KMS-11 (cell line): ENCODE measurements at regions not wholly inside any gene's neighbourhood (a gene's known extent, or its start where the extent isn't known, plus 50 kb on each side); places are given as distances from the start of the nearest gene placed in this dataset.

Experiments
- H2AFZ ChIP-seq: fragments of 200-600 bp; sonication (generic); 2 replicates; pipeline ENCODE4 v1.6.1; 2016; ENCODE audit warnings: antibody characterized with exemption, mixed run types, low read depth
- H3K27ac ChIP-seq: fragments of 200-600 bp; sonication (generic); 2 replicates; pipeline ENCODE4 v1.6.1; 2016; ENCODE audit warnings: mild to moderate bottlenecking, mixed run types
- H3K27me3 ChIP-seq: fragments of 200-600 bp; sonication (generic); 2 replicates; pipeline ENCODE4 v1.6.1; 2017; ENCODE audit warnings: mild to moderate bottlenecking, low read depth, mixed run types, moderate library complexity; ENCODE audit not compliant: insufficient read depth
- H3K36me3 ChIP-seq: fragments of 200-600 bp; sonication (generic); 2 replicates; pipeline ENCODE4 v1.6.1; 2017; ENCODE audit warnings: mild to moderate bottlenecking, mixed run types; ENCODE audit not compliant: insufficient read depth
- H3K4me1 ChIP-seq: fragments of 200-600 bp; sonication (generic); 2 replicates; pipeline ENCODE4 v1.6.1; 2016; ENCODE audit warnings: mild to moderate bottlenecking, low read depth, mixed run types; ENCODE audit not compliant: poor library complexity, severe bottlenecking
- H3K4me2 ChIP-seq: fragments of 200-600 bp; sonication (generic); 2 replicates; pipeline ENCODE4 v1.7.0; 2016; ENCODE audit warnings: mild to moderate bottlenecking, mixed run types
- H3K4me3 ChIP-seq: fragments of 200-600 bp; sonication (generic); IDR thresholded peaks from 2 replicates; pipeline ENCODE4 v1.6.1; 2017; ENCODE audit warnings: low read depth, low read length, mixed read lengths; ENCODE audit not compliant: insufficient read depth
- H3K79me2 ChIP-seq: fragments of 200-600 bp; sonication (generic); 2 replicates; pipeline ENCODE4 v1.6.1; 2016; ENCODE audit warnings: low read depth, mixed run types; ENCODE audit not compliant: insufficient read depth
- H3K9ac ChIP-seq: fragments of 200-600 bp; sonication (generic); 2 replicates; pipeline ENCODE4 v1.6.1; 2016; ENCODE audit warnings: mild to moderate bottlenecking, mixed run types
- H4K20me1 ChIP-seq: fragments of 200-600 bp; sonication (generic); 2 replicates; pipeline ENCODE4 v1.6.1; 2016; ENCODE audit warnings: mild to moderate bottlenecking, mixed run types; ENCODE audit not compliant: insufficient read depth
- CTCF ChIP-seq: fragments of 200-600 bp; sonication (generic); conservative IDR thresholded peaks from 2 replicates; pipeline ENCODE4 v1.6.1; 2017; ENCODE audit warnings: low read depth, mild to moderate bottlenecking, antibody characterized with exemption, low read length, moderate library complexity, mixed read lengths

DNA sequence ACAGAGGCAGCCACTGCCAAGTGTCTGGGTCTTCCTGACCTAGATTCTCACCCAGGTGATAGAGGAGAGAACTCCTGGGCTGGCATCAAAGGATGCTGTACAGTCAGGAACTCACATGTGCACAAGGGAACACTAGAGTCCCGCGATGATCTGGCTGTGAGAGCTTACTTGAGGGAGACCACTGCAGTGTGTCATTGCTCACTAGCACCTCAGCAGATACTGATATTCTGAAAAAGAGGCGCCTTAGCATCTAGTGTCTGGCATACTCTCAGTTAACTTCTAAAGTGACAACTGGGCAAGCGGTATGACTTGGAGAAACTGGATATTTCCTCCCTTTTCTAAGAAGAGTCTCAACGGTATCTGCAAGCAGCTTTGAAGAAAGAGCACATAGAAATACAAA lies 189.9 kb downstream of the CMPK2 start:
- H3K79me2 ChIP-seq, result no peaks in the 10 kb centered on the region
- H4K20me1 ChIP-seq, result no peaks in the 10 kb centered on the region
- no peak for TF ChIP-seq CTCF
- H2AFZ ChIP-seq, result no peak overlapping the region
- no peak overlapping the region for H3K4me2 ChIP-seq
- H3K4me1 ChIP-seq, result no peaks in the 10 kb centered on the region
- no peak overlapping the region for H3K4me3 ChIP-seq
- no peak overlapping the region for H3K27ac ChIP-seq
- H3K9ac ChIP-seq, result no peak overlapping the region
- no peaks in the 10 kb centered on the region for H3K27me3 ChIP-seq
- no peaks in the 10 kb centered on the region for H3K36me3 ChIP-seq

GRCh38 chr2:6676241-6676640 lies 189.5 kb downstream of the CMPK2 start:
- Histone ChIP-seq H2AFZ (no peak overlapping the region), H3K36me3 (no peaks in the 10 kb centered on the region), H3K27me3 (no peaks in the 10 kb centered on the region), H3K4me3 (no peak overlapping the region), H3K4me1 (no peaks in the 10 kb centered on the region), H3K4me2 (no peak overlapping the region), H4K20me1 (no peaks in the 10 kb centered on the region), H3K79me2 (no peaks in the 10 kb centered on the region), H3K27ac (no peak overlapping the region), H3K9ac (no peak overlapping the region)
- TF ChIP-seq CTCF, result no peak

DNA sequence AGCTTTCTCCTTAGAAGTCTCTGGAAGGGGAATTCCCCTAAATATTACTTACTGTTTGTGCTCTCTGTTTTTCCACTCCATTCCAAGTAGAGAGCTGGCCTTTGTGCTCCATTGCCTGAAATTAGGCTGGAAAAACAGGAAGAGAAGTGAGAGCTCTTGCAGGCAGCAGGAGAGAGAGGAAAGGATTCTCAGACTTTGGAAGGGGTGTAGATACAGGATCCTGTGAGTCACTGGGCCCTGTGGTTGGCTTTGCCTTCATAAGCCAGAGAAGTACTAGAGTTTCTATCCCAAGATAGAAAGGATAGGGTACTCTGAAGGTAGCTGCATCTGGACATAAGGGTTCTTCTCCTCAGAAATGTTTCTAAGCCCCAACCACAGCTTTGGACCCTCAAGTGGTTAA lies 188.9 kb downstream of the CMPK2 start:
- no peak overlapping the region for H3K4me3 ChIP-seq
- no peak overlapping the region for H2AFZ ChIP-seq
- no peaks in the 10 kb centered on the region for H4K20me1 ChIP-seq
- no peak overlapping the region for H3K4me2 ChIP-seq
- no peaks in the 10 kb centered on the region for H3K4me1 ChIP-seq
- H3K27ac ChIP-seq, result no peak overlapping the region
- H3K79me2 ChIP-seq, result no peaks in the 10 kb centered on the region
- H3K36me3 ChIP-seq, result no peaks in the 10 kb centered on the region
- H3K27me3 ChIP-seq, result no peaks in the 10 kb centered on the region
- TF ChIP-seq CTCF, result no peak
- no peak overlapping the region for H3K9ac ChIP-seq

GRCh38 chr2:6679471-6679870 lies 186.2 kb downstream of the CMPK2 start:
- H4K20me1 ChIP-seq, result no peaks in the 10 kb centered on the region
- H2AFZ ChIP-seq, result no peak overlapping the region
- H3K27ac ChIP-seq, result no peak overlapping the region
- H3K9ac ChIP-seq, result no peak overlapping the region
- H3K36me3 ChIP-seq, result no peaks in the 10 kb centered on the region
- no peaks in the 10 kb centered on the region for H3K27me3 ChIP-seq
- H3K79me2 ChIP-seq, result no peaks in the 10 kb centered on the region
- no peak overlapping the region for H3K4me2 ChIP-seq
- H3K4me1 ChIP-seq, result no peaks in the 10 kb centered on the region
- no peak for TF ChIP-seq CTCF
- no peak overlapping the region for H3K4me3 ChIP-seq

DNA sequence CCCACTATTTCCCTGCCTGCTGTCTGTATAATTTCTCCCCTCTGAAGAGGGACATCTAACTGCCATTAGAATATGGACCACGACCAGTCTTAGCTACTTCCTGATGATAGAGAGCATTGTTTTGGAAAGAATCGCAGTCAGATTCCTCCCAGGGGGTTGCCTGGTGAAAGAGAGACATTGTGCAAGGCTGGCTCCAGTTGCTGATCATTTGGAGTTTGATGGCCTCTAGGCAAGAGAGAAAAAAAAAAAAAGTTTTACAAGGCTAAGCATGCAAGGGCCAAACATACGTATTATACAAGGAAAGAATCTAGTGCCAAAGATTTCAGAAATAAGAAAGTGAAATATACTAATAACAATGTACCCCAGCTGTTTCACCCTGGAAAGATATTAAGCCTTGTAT lies 182.2 kb downstream of the CMPK2 start:
- Histone ChIP-seq H3K27ac (no peak overlapping the region), H4K20me1 (no peaks in the 10 kb centered on the region), H3K4me3 (no peak overlapping the region), H3K9ac (no peak overlapping the region), H3K27me3 (no peaks in the 10 kb centered on the region), H3K4me2 (no peak overlapping the region), H3K79me2 (no peaks in the 10 kb centered on the region), H3K36me3 (no peaks in the 10 kb centered on the region), H2AFZ (no peak overlapping the region), H3K4me1 (no peaks in the 10 kb centered on the region)
- no peak for TF ChIP-seq CTCF
